GM18951 (cell line): ENCODE measurements at regions not wholly inside any gene's neighbourhood (a gene's known extent, or its start where the extent isn't known, plus 50 kb on each side); places are given as distances from the start of the nearest gene placed in this dataset.

ENCODE experiments used
- POLR2A ChIP-seq: IDR thresholded peaks from 4 replicates; pipeline ENCODE4 v1.6.1; 2011; ENCODE audit warnings: mild to moderate bottlenecking; ENCODE audit not compliant: insufficient read length, insufficient read depth; ENCODE audit errors: extremely low read depth
- in situ Hi-C: fragments of 300-500 bp; cut with MboI; formaldehyde crosslinking; loops from one replicate; pipeline ENCODE4 v1.12.0; 2022; ENCODE audit warnings: low sequenced_read_pairs, mixed read lengths, inconsistent platforms; ENCODE audit not compliant: unreplicated experiment

DNA sequence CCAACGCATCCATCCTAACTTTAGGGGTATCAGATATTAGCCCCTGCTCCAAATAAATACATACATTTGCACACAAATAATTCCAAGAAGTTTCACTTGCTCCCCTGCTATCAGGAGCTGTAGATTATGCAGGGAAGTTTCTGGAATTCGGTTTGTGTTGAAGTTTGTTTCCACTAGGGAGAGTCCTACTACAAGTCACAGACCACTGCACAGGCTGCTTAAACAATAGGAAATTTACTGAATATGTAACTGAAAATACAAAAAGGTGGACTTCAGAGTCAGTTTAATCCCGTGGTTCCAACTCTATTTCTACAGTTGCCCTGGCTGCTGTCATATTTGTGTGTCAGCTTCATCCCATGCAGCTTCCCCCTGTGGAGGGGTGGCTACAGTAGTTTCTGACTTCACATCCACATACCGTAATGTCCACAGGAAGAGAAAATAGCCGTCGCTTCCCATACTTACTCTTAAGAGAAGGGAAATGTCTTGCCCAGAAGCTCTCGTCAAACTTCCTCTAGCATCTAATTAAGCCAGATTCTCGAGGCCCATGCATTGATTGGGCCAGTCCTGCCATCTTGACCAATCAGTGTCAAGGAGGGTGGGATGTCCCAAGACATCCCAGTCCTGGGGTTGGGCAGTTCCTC, 286.6 kb downstream of the COG6 start:
- in situ Hi-C loops = loop anchor here (25.0 kb wide), 1 partner anchor 745 kb away; no protein-coding TSS in a partner anchor

DNA sequence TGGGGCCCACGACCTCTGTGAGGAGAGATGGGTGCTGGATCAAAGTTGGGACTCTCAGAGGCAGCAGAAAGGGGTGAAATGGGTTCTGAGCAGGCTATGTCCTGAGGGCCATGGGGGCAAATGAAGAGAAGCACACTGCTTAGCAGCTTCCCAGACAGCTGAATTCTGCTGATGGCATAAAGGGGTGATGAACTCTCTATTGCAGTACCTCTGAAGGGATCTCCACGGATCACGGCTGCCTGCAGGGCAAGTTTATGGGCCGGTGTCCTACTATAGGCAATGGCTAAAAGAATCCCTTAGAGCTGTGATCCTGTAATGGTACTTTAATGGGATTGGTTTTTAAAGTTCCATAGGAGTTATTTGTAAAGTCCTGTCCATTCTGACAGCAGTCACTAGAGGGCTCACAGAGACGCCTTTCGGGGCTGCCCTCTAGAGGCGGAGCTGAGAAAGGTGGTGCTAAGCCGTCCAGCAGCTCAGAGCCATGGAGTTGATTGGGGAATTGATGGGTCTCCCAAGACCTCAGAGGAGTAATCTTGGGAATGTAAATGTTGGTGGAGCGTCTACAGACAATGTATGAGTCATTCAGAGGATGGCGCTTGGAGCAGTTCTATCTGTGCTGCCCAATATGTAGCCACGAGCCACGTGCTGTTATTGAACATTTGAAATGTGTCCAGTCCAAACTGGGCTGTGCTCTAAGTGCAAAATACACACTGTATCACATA, 287.3 kb downstream of the COG6 start:
- TF ChIP-seq POLR2A = no peak
- in situ Hi-C loops = loop anchor here (25.0 kb wide), 1 partner anchor 745 kb away; no protein-coding TSS in a partner anchor

More for the DNA sequence above, 286.6 kb downstream of the COG6 start:
- TF ChIP-seq POLR2A = no peak

DNA sequence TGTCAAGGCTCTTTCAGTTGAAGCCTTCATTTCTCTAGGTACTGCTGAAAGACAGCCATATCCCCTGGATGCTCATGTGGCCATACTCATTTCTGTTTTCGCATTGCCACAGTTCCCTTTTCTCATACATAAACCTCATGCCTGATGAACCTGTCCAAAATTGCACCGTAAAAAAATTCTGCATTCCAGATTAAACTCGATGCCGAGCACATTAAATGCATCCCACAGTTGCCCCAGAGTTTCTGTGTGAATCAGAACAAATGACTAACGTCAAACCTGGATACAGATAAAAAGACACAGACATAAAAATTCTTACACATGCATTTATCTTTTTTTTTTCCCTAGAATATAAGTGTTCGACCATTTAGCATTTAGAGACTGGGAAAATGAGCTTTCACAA, 288.2 kb downstream of the COG6 start:
- in situ Hi-C loops = loop anchor here (25.0 kb wide), 1 partner anchor 744 kb away; no protein-coding TSS in a partner anchor
- no peak for TF ChIP-seq POLR2A

DNA sequence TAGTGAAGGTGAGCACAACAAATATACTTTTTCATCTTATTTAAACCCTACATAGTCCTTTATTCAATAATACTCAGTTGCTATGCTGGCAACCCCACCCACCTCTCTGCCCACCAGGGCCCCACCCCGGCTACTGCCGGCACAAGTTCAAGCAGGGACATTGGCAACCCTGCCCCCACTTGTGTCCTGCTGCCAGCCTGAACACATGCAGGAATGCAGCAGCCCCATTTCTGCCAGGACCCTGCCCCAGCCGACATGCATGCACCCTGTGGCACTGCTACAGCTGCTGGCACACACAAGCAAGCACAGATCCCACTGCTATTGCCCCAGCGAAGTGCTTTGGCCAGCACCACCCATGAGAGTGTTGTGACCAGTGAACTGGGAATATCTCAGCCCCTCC, 289.8 kb downstream of the COG6 start:
- in situ Hi-C loops = loop anchor here (25.0 kb wide), 1 partner anchor 742 kb away; no protein-coding TSS in a partner anchor
- TF ChIP-seq POLR2A = no peak

DNA sequence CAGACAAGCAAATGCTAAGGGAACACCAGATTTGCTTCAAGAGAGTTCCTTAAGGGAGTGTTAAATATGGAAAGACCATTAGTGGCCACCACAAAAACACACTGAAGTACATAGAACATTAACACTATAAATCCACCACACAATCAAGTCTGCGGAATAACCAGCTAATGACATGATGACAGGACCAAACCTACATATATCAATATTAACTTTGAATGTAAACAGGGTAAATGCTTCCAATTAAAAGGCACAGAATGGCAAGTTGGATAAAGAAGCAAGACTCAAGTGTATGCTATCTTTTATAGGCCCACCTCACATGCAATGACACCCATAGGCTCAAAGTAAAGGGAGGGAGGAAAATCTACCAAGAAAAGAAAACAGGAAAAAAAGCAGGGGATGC, 291.3 kb downstream of the COG6 start:
- in situ Hi-C loops = loop anchor here (25.0 kb wide), 1 partner anchor 741 kb away; no protein-coding TSS in a partner anchor
- TF ChIP-seq POLR2A = no peak

DNA sequence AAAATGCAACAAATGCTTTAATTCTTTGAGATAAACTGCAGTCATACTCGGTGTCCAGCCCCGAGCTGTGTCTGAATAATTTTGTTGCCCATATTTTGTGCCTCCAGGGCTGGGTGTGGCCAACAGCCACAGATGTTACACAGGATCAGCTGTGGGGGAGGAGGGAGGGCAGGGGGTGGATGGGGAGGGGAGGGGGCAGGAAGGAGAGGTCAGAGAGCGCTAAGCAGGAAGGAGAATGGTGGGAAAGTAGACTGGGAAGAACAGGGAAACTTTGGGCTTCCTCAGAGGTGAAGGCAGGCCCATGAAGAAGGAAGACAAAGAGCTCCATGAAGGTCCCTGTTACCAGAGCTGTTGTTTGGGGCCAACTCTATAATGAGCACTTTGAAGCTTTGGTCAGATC, 295.8 kb downstream of the COG6 start:
- TF ChIP-seq POLR2A = no peak
- in situ Hi-C loops = no loop called here

DNA sequence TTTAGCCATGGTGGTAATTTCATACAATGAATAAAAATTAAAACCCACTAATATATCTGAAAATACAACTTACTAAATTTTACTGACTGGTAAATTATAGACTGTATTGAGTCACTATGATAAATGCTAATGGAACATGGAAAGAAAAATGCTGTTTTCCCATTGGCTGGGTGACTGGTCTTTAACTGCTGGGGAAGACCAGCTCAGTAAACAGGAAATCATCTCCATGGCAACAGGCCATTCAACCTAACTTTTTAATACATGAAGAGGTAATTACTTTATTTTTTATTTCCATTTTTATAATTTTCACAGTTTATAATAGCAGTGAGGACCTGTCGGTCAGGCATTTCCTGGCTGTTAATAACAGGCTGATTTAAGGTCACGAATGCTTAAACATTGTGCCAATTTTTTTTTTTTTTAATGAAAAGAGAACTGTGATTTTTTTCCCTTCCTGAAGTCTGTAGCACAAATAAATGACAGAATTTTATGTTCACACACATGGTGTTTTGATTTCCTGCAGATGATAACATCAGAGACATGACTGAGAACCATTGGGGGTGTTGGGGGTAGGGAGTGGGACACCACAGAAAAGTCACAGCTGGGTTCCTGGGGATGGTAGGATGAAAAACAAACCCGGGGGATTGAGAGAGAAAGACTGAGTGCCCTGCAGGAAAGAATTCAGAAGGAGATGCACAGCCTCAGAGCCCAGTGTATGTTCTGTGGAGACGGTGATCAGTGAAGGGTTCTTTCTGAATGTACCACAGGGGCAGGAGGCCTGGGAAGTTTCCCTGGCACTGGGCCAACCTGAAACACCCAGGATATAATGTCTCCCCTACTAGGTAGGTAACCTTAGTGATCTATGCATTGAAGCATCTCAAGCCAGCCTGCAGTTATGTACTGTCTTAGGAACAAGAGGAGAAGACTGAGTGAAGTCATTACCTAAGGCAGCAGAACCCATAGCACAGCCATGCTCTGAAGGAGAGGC, 297.1 kb downstream of the COG6 start:
- no peak for TF ChIP-seq POLR2A
- in situ Hi-C loops = no loop called here

DNA sequence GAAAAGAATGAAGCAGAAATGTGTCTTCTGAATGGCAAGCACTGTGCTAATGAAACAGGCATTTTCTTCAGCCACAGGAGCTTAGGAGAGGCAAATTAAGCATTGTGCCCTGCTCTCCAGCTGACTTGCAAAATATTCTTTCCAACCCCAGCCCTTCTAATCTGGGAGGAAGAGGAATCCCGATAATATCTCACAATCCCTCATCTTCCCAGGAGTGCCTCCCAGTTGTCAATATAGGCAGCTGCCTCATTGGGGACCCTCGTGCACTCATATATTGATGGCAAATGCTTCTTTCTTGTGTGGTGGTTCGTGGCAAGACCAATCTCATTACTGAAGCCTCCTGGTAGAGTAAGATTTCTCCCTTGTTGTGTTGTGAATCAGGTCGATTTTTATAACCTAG, 299.0 kb downstream of the COG6 start:
- in situ Hi-C loops = no loop called here
- TF ChIP-seq POLR2A = no peak

DNA sequence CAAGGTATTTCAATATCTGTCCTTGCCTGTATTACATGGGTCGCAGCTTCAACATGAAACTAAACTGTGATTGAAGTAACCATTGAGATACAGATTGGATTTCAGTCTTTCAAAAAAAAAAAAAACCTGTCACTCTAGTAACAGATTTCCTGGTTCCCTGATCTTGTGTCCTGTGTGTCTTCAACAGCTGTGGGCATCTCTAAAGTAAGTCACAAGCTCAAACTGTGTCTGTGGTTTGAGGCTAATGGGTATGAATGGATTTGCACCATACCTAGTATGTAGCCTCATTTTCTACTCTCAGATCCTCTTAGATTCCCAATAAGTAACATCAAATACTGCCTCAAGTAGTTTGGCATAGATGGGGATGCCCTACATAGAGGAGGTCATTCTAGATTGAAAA, 300.1 kb downstream of the COG6 start:
- in situ Hi-C loops = no loop called here
- TF ChIP-seq POLR2A = no peak

DNA sequence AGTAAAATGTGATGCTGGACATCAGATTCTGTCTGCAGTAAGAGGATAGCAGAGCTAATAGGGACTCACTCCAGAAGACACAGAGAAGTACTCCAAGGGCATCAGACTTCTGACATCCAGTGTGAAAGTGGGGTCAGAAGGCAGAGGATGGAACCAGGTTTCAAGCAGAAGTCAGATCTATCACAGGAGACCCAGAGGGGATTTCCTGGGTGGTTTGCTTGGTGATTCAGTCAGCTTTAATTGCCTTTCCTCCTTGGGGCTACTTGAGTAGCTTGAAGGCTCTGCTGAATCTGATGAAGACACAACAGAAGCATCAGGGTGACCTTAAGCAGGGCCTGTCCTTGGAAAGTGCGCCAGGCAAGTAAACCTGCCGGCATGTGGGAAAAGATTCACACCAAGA, 300.6 kb downstream of the COG6 start:
- in situ Hi-C loops = no loop called here
- no peak for TF ChIP-seq POLR2A

DNA sequence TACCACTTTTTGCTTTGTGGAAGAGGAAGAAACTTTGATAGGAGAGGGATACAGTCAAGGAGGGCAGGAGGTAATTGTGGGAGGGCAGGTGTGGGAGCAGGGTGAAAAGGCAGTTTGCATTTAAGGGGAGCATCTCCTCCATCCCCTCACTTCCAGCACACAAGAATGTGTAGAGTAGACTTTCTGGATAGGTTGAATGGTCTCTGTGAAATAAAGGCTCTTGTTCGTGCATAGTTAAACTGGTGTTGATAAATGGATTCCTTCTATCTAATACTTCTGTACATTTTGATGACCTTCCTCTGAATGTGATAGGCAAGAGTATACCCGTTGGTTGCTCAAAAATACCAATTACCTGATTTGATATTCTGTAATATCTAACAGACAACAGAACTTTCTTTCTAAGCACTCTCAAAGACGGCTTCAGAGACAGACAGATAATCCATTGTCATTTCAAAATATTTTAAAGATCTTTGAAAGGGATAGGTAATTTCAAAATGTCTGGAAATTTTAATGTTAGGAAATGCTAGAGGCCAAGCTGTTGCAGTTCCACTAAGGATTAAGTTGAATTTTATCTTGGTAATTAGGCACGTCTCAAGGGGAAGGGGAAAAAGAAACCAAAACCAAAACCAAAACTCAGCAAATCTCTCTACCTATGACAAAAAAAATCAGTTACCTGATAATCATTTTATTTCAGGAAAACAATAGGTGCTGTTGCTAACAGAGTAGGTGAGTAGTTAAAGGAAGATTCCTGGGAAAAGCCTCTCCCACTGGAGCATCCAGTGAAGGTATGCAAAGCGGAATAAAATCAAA, 302.6 kb downstream of the COG6 start:
- no peak for TF ChIP-seq POLR2A
- in situ Hi-C loops = no loop called here

DNA sequence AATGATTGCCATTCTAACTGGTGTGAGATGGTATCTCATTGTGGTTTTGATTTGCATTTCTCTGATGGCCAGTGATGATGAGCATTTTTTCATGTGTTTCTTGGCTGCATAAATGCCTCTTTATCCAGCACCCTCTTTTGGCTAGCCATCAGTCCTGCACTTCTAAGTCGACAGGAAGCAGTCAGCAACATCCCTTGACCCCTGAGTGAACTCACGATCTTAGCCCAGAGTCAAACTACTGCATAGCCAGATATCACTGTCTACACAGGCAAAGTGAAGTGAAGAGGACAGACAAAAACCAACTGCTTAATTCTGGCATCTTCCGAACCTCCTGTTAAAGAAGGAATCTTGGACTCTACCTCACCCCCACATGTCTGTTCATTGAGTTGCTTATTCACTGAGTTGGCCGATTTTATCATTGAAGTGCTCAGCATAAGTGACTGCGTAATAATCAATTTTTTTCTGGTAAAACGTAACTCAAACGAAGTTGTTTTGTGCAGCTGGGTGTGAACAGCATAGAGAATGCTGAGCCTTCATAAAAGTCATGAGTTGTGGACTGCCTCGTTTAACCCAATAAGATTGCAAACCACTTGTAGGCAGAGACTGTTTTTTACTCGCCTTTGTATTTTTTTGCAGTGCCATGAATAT, 304.2 kb downstream of the COG6 start:
- no peak for TF ChIP-seq POLR2A
- in situ Hi-C loops = no loop called here
